K562 (cell line): ENCODE measurements at regions not wholly inside any gene's neighbourhood (a gene's known extent, or its start where the extent isn't known, plus 50 kb on each side); places are given as distances from the start of the nearest gene placed in this dataset.

Experiments used
- ATAC-seq: fragments of 200-7000 bp; cut with Tn5 transposase; 3 replicates; pipeline ENCODE4 v1.9.1; 2020; ENCODE audit warnings: moderate library complexity
- BruUV-seq: library from RNA; stranded (reverse); fragments of 400-500 nt; replicated peaks from 2 replicates; lab custom pipeline; 2021; lab: Mats Ljungman, UMichigan
- CTCF ChIA-PET: fragments of 300-600 bp; formaldehyde crosslinking; extraction: SDS; loops from one replicate; lab custom pipeline; 2021; ENCODE audit warnings: low intra/inter-chr PET ratio; lab: Yijun Ruan, JAX
- POLR2A ChIA-PET: fragments of 300-600, 350-650 bp; sonication (Branson Sonifier 250); formaldehyde crosslinking; extraction: SDS; loops from one replicate; lab custom pipeline; 2021; ENCODE audit warnings: antibody characterized with exemption, inconsistent platforms; lab: Yijun Ruan, JAX
- DNase-seq, 4 experiments: peaks; one replicate each; pipeline versions ENCODE4 v3.0.0 to v3.0.0-alpha.2; 2011 to 2018; ENCODE audit warnings: low spot score in 3 of 4, mixed read lengths in 3 of 4; ENCODE audit errors: extremely low read depth in 1 of 4
- FAIRE-seq: peaks from 2 replicates; lab custom pipeline; 2011; peaks lifted over from hg19 to GRCh38; lab: Jason Lieb, UNC
- H2AFZ ChIP-seq: 2 replicates; pipeline ENCODE4 v1.6.0; 2011; ENCODE audit warnings: low read depth, low read length, control low read depth, inconsistent platforms
- H3K27ac ChIP-seq: fragments of 200-600 bp; 3 replicates; pipeline ENCODE4 v1.8.0; 2011; ENCODE audit warnings: low read depth, mild to moderate bottlenecking, control low read depth, inconsistent platforms, low read length, moderate library complexity, mixed read lengths; ENCODE audit errors: extremely low read depth
- H3K27me3 ChIP-seq, 2 experiments: fragments of 300-600 bp in 1 of 2; 2 replicates in 1 of 2; 3 replicates in 1 of 2; pipeline versions ENCODE4 v1.6.0 to v1.8.0; 2011; ENCODE audit warnings: inconsistent platforms in 2 of 2, low read length in 2 of 2, mild to moderate bottlenecking in 1 of 2, mixed read lengths in 1 of 2, moderate library complexity in 1 of 2; ENCODE audit not compliant: control insufficient read depth in 2 of 2, insufficient read depth in 2 of 2
- H3K36me3 ChIP-seq: fragments of 300-600 bp; 3 replicates; pipeline ENCODE4 v1.8.0; 2011; ENCODE audit warnings: mild to moderate bottlenecking, low read length, inconsistent platforms; ENCODE audit not compliant: control insufficient read depth, insufficient read depth
- H3K4me1 ChIP-seq, 2 experiments: fragments of 200-600 bp in 1 of 2; replicated peaks in 1 of 2; 2 replicates in 1 of 2; 3 replicates in 1 of 2; pipeline versions ENCODE4 v1.5.1 to v1.8.0; 2011; ENCODE audit warnings: inconsistent platforms in 2 of 2, low read length in 2 of 2, mild to moderate bottlenecking in 1 of 2, mixed read lengths in 1 of 2, moderate library complexity in 1 of 2; ENCODE audit not compliant: control insufficient read depth in 2 of 2, insufficient read depth in 2 of 2
- H3K4me2 ChIP-seq: 2 replicates; pipeline ENCODE4 v1.6.1; 2011; ENCODE audit warnings: low read length, control low read depth, inconsistent platforms, mixed read lengths; ENCODE audit not compliant: insufficient read depth
- H3K4me3 ChIP-seq: fragments of 200-600 bp; sonication (generic), shearing (Covaris generic); 2 replicates; pipeline ENCODE4 v1.5.1; 2016; ENCODE audit warnings: control low read depth, inconsistent platforms
- H3K79me2 ChIP-seq: fragments of 200-600 bp; 3 replicates; pipeline ENCODE4 v1.8.0; 2011; ENCODE audit warnings: low read length, inconsistent platforms; ENCODE audit not compliant: control insufficient read depth, insufficient read depth
- H3K9ac ChIP-seq, 2 experiments: 2 replicates each; pipeline versions ENCODE4 v1.6.0 to v1.6.1; 2011; ENCODE audit warnings: low read depth in 2 of 2, low read length in 2 of 2, control low read depth in 1 of 2, inconsistent platforms in 1 of 2, mild to moderate bottlenecking in 1 of 2, mixed read lengths in 1 of 2; ENCODE audit not compliant: insufficient read depth in 1 of 2
- H3K9me1 ChIP-seq: one replicate; pipeline ENCODE4 v1.6.0; 2011; ENCODE audit warnings: inconsistent platforms, mild to moderate bottlenecking, low read length, moderate library complexity; ENCODE audit not compliant: control insufficient read depth, insufficient read depth
- H3K9me3 ChIP-seq: replicated peaks from 2 replicates; pipeline ENCODE4 v1.5.1; 2011; ENCODE audit warnings: low read depth, low read length, inconsistent platforms; ENCODE audit not compliant: control insufficient read depth, insufficient read depth
- H4K20me1 ChIP-seq: replicated peaks from 2 replicates; pipeline ENCODE4 v1.6.1; 2011; ENCODE audit warnings: low read length, inconsistent platforms, mixed read lengths; ENCODE audit not compliant: control insufficient read depth, insufficient read depth
- CTCF ChIP-seq, 3 experiments: IDR thresholded peaks in 2 of 3; conservative IDR thresholded peaks in 1 of 3; 2 replicates each; pipeline ENCODE4 v1.5.1; 2011 to 2012; ENCODE audit warnings: low read length in 3 of 3, mild to moderate bottlenecking in 3 of 3, control low read depth in 2 of 3, improper control_type of control experiment in 1 of 3, inconsistent platforms in 1 of 3, low read depth in 1 of 3, mixed read lengths in 1 of 3, moderate library complexity in 1 of 3; ENCODE audit not compliant: insufficient read depth in 2 of 3
- ETV6 ChIP-seq, 3 experiments: fragments of 150-350 bp in 1 of 3; sonication (generic) in 1 of 3; formaldehyde crosslinking in 1 of 3; IDR thresholded peaks; 2 replicates each; pipeline versions ENCODE4 v1.6.1 to v1.8.0; 2014 to 2022; ENCODE audit warnings: borderline replicate concordance in 2 of 3, low read depth in 2 of 3, antibody characterized with exemption in 1 of 3, low read length in 1 of 3, mild to moderate bottlenecking in 1 of 3, missing genetic modification reagents in 1 of 3
- NCOA4 ChIP-seq: fragments of 450-650 bp; IDR thresholded peaks from 2 replicates; pipeline ENCODE4 v1.6.1; 2018; ENCODE audit warnings: mild to moderate bottlenecking; ENCODE audit not compliant: partially characterized antibody
- RAD21 ChIP-seq, 2 experiments: fragments of 250-450 bp in 1 of 2; fragments of 450-650 bp in 1 of 2; sonication (Bioruptor Pico) in 1 of 2; formaldehyde crosslinking in 1 of 2; IDR thresholded peaks in 1 of 2; conservative IDR thresholded peaks in 1 of 2; 2 replicates each; pipeline versions ENCODE4 v1.4.0 to v1.8.0; 2020 to 2022; ENCODE audit warnings: mild to moderate bottlenecking in 2 of 2, moderate library complexity in 1 of 2
- TFE3 ChIP-seq: fragments of 450-650 bp; formaldehyde crosslinking; IDR thresholded peaks from 2 replicates; pipeline ENCODE4 v1.4.0; 2020; ENCODE audit warnings: mild to moderate bottlenecking, mixed read lengths
- ZBTB26 ChIP-seq: fragments of 450-650 bp; formaldehyde crosslinking; IDR thresholded peaks from 2 replicates; pipeline ENCODE4 v1.4.0; 2022; ENCODE audit warnings: missing genetic modification characterization
- ZKSCAN8 ChIP-seq: fragments of 200-800 bp; sonication (Bioruptor generic); IDR thresholded peaks from 2 replicates; pipeline ENCODE4 v1.6.1; 2016; ENCODE audit warnings: missing genetic modification characterization, missing compliant biosample characterization
- ZSCAN32 ChIP-seq: fragments of 450-650 bp; formaldehyde crosslinking; IDR thresholded peaks from 2 replicates; pipeline ENCODE4 v1.4.0; 2020; ENCODE audit warnings: mild to moderate bottlenecking, moderate library complexity
- WGBS: fragments of 100-300 bp; shearing (Covaris generic); methylation state at CpG from one replicate; pipeline ENCODE4 v1.1.6; 2016; ENCODE audit warnings: low coverage, mixed read lengths; ENCODE audit not compliant: insufficient coverage; ENCODE audit errors: missing lambda C conversion rate; 5-methylcytosine and 5-hydroxymethylcytosine counted together
- in situ Hi-C: fragments of 300-500 bp; cut with MboI; formaldehyde crosslinking; loops from 4 replicates; pipeline ENCODE4 v1.15.0; 2018; ENCODE audit warnings: inconsistent platforms, mixed read lengths
- intact Hi-C: fragments of 100-400 bp; cut with micrococcal nuclease; formaldehyde crosslinking; loops from 2 replicates; pipeline ENCODE4 v1.14.2; 2022

- ChIA-PET CTCF (no interaction called here), POLR2A (no interaction called here)
- no peak overlapping the region for H3K9ac ChIP-seq
- WGBS: 0% methylated on average over 5 of the region's 5 CpGs
- H4K20me1 ChIP-seq: no peaks in the 10 kb centered on the region
- intact Hi-C loops: loop anchor here (5.0 kb wide), 1 partner anchor 88 kb away; no protein-coding TSS in a partner anchor
- H3K27me3 ChIP-seq: no peaks in the 10 kb centered on the region
- no peaks in the 10 kb centered on the region for H3K4me1 ChIP-seq
- no peak for FAIRE-seq
- no peaks in the 10 kb centered on the region for H3K9me1 ChIP-seq
- DNase-seq: no peak
- H3K27ac ChIP-seq: no peak overlapping the region
- no peak overlapping the region for H2AFZ ChIP-seq
- no peaks in the 10 kb centered on the region for H3K36me3 ChIP-seq
- H3K4me2 ChIP-seq: no peak overlapping the region
- ATAC-seq: no peak
- H3K9me3 ChIP-seq: no peaks in the 10 kb centered on the region
- no peak for TF ChIP-seq TFE3 (CRISPR knock-in tag)
- TF ChIP-seq NCOA4: no peak
- TF ChIP-seq ZKSCAN8: no peak
- BruUV-seq: no TSS peak
- in situ Hi-C loops: no loop called here
- no peak overlapping the region for H3K4me3 ChIP-seq
- H3K79me2 ChIP-seq: no peaks in the 10 kb centered on the region
Measured at GRCh38 chr14:87809261-87809660, 183.7 kb downstream of the GALC start.

- ATAC-seq: 0 out of 3 replicates have a peak, but pooled peaks have one; percentile 48
- in situ Hi-C loops: no loop called here
- TF ChIP-seq ZBTB26: no peak
- 0 out of 4 replicates have a peak, but pooled peaks of 1 of the 2 experiments have one; percentile 5 for TF ChIP-seq RAD21 (CRISPR knock-in tag; conservative IDR thresholded peaks at IDR 0.05 in 1 of 2, IDR thresholded peaks at IDR 0.05 in 1 of 2)
- no peak for TF ChIP-seq ETV6 (IDR thresholded peaks at IDR 0.05; ENCODE audit: borderline replicate concordance in 1 of 2, low read depth in 2 of 2, low read length in 1 of 2)
- TF ChIP-seq ETV6 (CRISPR knock-in tag; IDR thresholded peaks at IDR 0.05; ENCODE audit: borderline replicate concordance): no peak
- TF ChIP-seq ZSCAN32: no peak
- TF ChIP-seq CTCF (IDR thresholded peaks at IDR 0.05 in 2 of 3, conservative IDR thresholded peaks at IDR 0.05 in 1 of 3; ENCODE audit: insufficient read depth in 2 of 3, low read depth in 1 of 3, low read length in 3 of 3): peak; percentile 20 to 59 (median 28); a peak in 5 of 6 replicates
Measured at GRCh38 chr14:87805315-87805723, 187.7 kb downstream of the GALC start.

More at GRCh38 chr14:87805315-87805723, 187.7 kb downstream of the GALC start:
- Histone ChIP-seq H3K4me1 (no peaks in the 10 kb centered on the region), H3K79me2 (no peaks in the 10 kb centered on the region), H2AFZ (no peak overlapping the region), H3K27ac (no peak overlapping the region), H3K9me3 (no peaks in the 10 kb centered on the region), H3K9ac (no peak overlapping the region), H3K4me2 (no peak overlapping the region), H3K27me3 (no peaks in the 10 kb centered on the region), H3K36me3 (no peaks in the 10 kb centered on the region), H3K9me1 (no peaks in the 10 kb centered on the region), H3K4me3 (no peak overlapping the region), H4K20me1 (no peaks in the 10 kb centered on the region)
- no TSS peak for BruUV-seq
- CTCF ChIA-PET: no interaction called here
- POLR2A ChIA-PET: no interaction called here
- WGBS: no CpG with 5 or more reads among the region's 4 CpGs
- FAIRE-seq (no peak), DNase-seq (peak; percentile 21 to 43 (median 30))
- intact Hi-C loops: loop anchor here (5.0 kb wide), 1 partner anchor 92 kb away; no protein-coding TSS in a partner anchor
